Urothelium cell line (cell line): ENCODE measurements at regions not wholly inside any gene's neighbourhood (a gene's known extent, or its start where the extent isn't known, plus 50 kb on each side); places are given as distances from the start of the nearest gene placed in this dataset.

Source experiments
- DNase-seq: peaks from one replicate; pipeline ENCODE4 v3.0.0; 2011; ENCODE audit warnings: low spot score, mixed read lengths
- FAIRE-seq: peaks from 2 replicates; lab custom pipeline; 2011; peaks lifted over from hg19 to GRCh38; lab: Jason Lieb, UNC

DNA sequence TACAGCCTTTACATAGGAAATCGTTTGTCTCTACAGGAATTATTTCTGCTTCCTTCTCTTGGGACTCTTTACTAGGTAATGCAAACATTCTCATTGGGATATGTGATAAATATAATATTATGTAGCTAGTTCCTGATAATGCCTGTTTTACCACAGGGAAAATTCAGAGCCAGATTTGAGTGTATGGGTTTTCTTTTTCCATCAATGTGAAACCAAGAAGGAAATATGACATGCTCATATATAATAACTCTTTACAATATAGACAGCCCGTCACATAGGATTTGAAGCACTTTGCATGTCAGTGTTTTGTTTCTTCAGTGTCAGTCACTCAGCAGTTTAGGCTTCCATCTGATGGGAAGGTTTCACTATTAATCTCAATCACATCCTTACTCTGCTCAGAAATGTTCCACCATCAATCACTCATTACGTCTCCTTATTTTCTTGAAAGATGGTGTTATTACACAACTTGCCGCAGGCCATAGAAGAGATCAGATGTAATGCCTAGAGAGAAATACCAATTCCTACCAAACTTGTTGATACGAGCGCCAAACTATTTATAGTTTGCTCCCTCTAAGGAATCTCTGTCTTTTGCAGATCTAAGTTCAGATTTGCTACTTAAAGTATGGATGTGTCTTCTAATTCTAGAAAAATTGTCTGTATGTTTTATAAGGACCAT lies 314.8 kb downstream of the DIPK2A start:
- DNase-seq (no peak), FAIRE-seq (no peak)

DNA sequence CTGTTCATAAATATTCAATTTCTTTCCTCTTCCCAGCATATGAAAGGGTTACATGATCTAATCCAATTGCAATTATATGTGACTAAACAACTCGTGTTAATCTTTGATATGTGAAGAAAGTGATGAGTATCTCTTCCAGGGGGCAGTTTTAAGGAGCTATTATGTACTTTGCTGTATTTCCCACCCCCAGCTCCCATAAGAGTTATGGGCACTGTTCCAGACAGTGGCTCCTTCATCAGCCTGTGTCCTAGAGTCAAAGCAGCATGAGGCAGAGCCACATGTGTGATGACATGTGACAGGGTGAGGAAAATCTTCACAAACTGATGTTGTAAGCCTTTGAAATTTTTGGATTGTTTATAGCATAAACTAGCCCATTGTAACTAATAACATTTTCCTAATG lies 315.4 kb downstream of the DIPK2A start:
- FAIRE-seq = no peak

DNA sequence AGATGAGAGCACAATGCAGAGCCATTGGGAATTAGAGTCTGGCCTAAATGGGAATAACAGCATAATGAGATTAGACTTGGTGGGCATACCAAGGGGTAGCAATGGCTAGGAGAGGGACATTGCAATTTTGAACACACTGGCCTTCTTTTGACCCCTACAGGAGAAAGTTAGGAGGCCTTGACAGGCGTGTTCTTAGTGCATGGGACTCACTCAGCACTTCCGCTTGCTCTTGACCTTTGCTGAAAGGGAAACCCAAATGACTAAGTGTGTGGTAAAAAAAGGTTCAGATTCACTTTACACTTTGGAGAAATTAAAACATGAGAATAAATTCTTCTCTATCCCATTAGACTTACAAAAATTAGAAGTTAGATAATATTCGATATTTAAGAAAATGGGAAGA lies 317.4 kb downstream of the DIPK2A start:
- DNase-seq (no peak), FAIRE-seq (no peak)

More for the DNA sequence above, 315.4 kb downstream of the DIPK2A start:
- DNase-seq = no peak

DNA sequence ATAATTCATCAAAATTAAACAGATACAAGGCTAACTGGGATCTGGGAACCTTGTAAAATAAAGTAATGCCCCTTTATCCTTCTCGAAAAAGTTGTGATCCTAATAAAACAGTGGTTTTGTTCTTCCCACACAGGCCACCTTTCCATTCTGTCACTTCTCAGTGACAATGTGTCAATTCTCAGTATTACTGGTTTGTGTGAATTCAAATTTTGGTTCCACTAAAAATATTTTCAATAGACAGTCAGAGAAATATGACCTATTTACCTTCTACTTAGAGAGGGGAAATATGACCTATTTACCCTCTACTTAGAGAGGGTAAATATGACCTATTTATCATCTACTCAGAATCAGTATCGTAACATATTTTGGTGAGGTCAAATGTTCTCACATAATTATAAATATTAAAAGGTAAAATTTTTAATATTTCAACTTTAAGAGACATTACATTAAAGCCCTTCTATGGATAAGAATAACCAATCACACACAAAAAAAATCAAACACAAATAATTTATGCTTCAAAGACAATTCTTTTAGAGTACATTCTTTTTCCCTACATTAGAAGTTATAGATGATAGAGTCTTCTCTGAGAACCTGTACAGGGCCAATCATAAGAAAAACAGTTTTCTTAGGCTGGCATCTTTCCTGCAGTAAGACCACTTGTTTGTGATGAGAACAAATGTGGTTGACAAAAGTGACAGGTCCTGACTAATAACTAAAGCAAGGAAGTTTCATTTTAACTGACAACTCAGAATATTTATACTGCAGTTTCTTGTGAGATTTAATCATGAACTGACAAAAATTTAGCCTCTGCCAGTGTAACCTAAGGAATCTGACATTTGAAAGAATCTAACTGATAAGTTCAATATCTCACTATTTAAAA lies 323.3 kb downstream of the DIPK2A start:
- FAIRE-seq (no peak), DNase-seq (no peak)

DNA sequence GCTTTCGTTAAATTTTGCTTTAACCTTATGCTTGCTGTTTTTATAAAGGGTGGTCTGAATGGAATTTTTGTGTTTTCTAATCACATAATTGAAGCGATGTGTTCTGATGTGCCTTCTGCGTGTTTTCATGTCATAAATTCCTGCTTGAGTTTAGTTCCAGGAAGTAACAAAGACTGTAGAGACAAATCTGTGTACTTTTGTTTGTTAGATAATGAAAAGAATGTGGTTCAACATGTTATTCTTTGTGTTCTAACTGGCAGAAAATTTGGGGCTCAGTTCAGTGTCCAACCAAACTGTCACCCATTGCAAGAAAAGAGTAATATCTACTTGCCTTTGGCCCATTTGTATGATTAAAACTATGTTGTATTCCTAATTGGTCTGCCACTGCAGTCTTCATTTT lies 324.0 kb downstream of the DIPK2A start:
- DNase-seq (no peak), FAIRE-seq (no peak)

DNA sequence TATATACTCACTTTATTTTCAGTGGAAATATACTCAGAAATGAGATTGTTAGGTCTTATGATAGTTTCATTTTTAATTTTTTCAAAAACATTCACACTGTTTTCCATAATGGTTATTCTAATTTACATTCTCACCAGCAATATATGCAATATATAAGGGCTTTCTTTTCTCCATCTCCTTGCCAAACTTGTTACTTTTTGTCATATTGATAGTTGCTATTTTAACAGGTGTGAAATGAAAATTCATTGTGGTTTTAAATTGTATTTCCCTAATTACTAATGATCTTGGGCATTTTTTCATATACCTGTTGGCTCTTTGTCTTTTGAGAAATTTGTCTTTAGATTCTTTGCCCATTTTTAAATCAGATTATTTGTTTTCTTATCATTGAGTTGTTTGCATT lies 325.2 kb downstream of the DIPK2A start:
- no peak for FAIRE-seq

DNA sequence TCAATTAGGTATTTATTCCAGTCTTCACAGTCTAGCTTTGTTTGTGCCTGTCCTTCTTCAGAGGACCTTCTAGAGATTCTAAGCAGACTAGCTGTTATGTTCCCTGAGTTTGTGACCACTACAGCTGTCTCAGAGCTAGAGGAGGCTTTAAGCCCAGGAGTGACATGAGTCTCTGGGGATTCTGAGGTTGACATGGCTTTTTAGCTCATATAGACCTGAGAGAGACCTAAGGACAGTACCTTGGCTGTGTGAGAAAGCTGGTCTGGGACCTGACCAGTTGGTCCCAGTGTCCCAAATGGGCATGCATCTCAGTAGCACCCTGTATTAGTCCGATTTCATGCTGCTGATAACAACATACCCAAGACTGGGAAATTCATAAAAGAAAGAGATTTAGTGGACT lies 330.2 kb downstream of the DIPK2A start:
- FAIRE-seq (no peak), DNase-seq (no peak)

More for the DNA sequence above, 325.2 kb downstream of the DIPK2A start:
- no peak for DNase-seq

DNA sequence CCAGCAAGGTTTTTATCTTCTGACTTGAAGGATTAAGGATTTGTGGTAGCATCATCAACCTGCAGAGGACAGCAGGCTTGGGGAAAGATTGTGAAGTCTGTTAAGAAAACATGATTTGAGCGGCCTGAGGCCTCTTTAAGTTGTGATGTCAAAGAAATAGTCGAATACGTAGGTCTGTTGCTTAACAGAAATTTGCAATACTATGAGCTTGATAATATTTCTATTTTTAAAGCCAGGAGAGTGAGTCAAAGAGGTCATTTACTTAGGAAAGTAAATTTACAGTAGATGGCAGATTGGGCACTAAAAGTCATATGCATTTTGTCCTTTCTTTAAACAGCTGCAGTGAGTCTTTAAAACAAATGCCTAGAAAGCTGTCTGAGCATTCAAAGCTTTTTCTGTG lies 336.3 kb downstream of the DIPK2A start:
- no peak for FAIRE-seq
- DNase-seq = no peak

DNA sequence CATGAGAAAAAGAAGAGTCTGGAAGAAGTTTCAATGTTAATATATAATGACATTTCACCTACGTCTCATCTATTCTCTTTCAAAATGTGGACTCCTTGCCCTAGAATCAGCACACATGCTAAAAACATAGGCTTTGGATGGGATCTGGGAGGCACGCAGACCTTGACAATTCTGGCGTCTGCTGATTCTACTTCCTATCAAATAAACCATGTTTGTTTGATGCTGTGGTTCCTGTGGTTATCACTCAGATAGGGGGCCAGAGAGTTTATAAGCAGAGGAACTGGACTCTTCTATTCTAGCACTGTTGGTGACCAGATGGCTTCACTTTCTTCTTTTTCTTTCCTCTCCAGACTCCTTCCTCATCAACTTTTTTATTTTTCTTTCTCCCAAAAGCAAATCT lies 336.8 kb downstream of the DIPK2A start:
- no peak for FAIRE-seq
- no peak for DNase-seq

DNA sequence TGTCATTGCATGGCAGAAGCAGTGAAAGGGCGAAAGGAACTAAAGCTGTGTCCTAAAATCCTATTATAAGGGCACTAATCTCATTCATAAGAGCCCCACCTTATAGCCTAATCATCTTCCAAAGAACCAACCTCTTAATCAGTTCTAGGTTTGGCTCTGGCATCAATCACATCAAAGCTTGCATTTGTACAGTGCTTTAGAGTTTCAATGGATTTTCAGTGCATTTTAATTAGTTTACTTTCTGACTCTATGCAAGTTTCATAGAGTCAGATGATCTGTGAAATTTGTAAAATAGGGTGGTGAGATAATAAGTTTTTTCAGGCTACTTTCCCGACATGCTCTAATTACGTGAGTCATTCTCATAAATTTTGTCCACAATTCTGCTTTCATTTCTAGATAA lies 341.1 kb downstream of the DIPK2A start:
- FAIRE-seq (no peak), DNase-seq (no peak)

DNA sequence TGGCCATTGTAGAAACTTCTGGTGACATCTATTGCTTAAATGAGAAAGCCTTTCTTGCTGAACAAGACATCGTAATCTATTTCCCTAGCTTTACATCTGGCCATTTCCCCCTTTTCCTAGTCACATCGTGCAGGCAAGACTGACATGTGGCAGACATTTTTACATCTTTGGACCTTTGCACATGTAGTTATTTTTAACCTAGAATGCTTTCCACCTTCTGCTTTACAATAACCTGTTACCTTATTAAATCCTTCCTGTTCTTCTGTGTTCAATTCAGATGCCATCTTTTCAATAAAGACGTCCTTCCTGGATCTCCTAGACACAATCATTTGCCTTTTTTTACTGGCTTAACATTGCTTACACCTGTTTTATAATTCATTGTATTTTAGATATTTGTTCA lies 343.3 kb downstream of the DIPK2A start:
- DNase-seq (no peak), FAIRE-seq (no peak)

DNA sequence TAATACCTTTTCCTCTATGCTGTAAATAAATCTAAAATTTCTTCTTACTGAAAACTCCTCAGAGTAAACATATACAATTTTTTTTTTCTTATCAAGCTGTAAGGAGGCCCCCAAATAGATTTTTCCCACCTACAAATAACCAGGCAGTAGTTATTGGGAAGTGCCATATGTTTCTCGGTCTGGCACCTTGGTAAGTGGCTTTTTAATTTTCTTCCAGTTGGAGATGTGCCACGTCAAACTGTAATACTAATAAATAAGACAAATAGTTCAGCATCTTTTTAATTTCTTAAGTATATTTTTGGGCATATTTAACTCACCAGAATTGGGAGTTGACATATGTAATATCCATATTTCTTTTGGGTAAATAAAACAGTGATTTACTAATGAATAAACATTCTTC lies 346.3 kb downstream of the DIPK2A start:
- FAIRE-seq (no peak), DNase-seq (no peak)

DNA sequence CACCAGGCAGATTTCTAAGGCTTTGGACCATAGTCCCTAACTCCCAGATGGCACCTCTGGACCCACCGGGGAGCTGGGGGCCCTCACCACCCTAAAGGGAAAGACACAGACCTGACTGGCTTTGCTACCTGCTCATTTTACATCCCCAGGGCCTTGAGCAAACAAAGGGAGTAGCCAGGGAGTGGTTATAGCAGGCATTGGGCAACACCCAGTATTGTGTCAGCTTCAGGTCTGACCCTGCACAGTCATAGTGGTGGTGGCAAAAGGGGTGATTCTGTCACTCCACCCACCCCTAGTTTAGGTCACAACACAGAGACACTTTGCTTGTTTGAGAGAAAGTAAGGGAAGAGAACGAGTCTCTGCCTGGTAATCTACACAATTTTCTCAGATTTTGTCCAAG lies 352.5 kb downstream of the DIPK2A start:
- DNase-seq = no peak
- FAIRE-seq = no peak

DNA sequence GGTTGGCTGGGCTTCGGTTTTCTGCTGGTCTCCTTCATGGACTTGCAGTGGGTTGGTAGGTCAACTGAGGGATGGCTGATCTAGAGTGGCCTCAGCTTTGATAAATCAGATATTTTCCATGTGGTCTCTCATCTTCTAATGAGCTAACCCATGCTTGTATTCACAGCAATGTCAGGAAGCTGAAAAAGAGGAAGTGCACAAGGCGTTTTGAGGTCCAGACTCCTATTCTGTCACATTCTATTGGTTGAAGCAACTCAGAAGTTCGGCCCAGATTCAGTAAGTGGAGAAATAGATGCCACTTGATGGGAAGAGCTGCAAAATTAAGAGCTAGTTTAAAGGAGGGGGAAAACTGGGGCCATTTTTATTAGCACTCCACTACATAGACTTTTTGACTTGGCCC lies 361.2 kb downstream of the DIPK2A start:
- FAIRE-seq (no peak), DNase-seq (no peak)

DNA sequence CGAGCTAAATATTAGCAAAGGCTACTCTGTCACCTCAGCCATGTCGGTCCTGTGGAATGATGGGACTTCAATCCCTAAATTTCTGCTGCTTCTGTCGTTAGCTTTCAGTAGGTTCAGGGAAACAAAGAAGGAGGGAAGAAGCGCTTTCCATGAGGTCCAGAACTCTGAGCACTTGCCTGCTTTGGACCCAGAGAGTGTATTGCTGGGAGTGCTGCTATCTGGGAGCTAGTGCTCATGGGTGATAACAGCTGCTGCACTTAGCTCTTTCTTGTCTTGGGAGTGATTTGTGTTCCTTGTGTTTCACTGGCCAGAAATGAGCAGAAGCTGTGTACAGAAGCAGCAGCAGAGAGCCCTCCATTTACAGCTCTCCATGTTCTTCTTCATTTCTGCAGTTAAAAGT lies 369.8 kb downstream of the DIPK2A start:
- DNase-seq (no peak), FAIRE-seq (no peak)

DNA sequence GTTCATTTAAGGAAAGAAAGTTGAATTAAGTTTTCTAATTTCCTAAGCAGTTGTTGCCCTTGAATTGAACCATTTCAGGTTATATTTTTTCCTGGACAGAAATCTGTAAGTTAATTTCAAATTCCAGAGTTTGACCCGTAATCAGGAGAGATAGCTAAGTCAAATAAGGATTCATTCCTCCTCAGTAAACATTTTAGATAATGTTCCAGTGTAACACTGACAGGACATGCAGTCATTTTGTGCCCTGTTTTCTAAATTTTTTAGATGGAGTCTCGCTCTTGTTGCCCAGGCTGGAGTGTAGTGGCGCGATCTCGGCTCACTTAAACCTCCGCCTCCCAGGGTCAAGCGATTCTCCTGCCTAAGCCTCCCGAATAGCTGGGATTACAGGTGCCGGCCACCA lies 371.7 kb downstream of the DIPK2A start:
- no peak for DNase-seq

DNA sequence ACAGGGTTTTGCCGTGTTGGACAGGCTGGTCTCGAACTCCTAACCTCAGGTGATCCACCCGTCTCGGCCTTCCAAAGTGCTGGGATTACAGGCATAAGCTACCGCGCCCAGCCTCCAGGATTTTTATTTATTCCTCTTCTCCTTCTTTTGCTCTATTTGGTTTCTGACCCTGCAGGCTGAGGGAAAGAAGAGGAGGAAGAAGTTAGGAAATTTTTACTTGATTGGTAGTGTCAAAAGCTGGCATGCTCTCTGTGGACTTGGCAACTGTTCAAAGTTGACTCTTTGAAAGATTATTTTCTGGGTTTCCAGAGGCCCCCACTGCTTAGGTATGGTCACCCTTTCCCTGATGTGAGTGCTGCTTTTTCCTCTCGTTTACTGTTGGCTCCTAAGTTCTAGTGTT lies 372.2 kb downstream of the DIPK2A start:
- FAIRE-seq (no peak), DNase-seq (no peak)

More for the DNA sequence above, 371.7 kb downstream of the DIPK2A start:
- FAIRE-seq = no peak

DNA sequence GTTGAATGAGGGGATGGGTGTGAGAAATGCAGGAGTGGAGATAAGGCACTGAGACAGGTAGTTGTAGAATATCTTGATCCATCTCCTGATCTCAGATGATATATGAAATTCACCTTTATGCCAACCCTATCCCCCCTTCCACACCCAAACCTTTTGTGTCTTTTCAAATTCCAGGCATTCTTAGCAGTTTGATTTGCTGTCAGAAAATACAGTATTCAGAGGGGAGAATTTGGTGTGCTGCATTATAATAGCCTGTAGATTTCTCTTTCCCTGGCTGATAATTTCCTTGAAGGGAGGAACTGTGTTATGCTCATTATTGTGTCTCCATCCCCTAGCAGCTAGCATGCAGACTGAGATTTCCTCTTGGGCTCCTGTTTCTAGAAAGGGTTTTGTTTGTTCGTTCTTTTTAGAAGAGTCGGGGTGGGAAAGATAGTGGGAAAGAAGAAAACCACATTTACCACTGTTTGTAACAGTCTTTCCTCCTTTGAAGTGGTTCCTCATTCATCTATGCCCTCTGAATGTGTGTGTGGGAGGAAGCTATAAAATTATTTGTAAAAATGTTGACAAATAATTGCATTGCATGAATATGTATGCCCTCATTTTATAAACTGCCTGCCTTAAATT lies 373.4 kb downstream of the DIPK2A start:
- FAIRE-seq = no peak
- DNase-seq = no peak

DNA sequence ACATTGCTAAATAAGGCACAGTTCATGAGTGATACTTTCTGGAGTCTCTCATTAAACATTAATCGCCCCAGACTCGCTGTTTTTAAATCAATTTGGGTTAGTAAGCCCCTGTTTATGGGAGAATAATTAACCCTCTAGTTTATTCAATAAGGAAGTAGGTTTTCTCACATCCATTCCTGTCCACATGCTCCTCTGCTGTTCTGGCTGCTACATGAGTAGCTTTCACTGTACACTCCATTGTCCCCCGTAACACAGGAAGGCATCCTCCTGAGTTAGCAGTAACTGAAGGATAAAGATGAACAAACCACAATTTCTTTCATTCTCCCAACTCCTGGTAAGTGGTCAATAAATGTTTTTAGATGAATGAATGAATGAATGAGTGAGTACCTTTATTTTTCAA lies 378.5 kb downstream of the DIPK2A start:
- FAIRE-seq (no peak), DNase-seq (no peak)

DNA sequence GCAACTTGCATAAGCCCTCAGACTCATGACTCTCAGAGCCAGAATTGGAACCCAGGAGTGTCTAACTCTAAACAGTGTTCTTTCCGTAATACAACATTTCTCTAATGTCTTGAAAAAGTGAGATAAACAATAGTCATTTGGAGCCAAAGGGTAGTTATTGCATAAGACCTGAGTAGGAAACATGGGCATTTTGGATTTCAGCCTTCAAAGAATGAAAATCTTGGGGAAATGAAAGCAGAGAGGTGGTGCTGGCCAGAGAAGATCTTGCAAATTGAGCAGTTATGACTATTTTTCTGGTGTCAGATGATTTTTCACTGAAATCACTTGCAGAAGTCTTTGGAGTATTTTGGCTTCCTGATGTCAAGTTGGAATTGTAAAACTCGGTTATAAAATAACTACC lies 379.4 kb downstream of the DIPK2A start:
- DNase-seq = no peak

DNA sequence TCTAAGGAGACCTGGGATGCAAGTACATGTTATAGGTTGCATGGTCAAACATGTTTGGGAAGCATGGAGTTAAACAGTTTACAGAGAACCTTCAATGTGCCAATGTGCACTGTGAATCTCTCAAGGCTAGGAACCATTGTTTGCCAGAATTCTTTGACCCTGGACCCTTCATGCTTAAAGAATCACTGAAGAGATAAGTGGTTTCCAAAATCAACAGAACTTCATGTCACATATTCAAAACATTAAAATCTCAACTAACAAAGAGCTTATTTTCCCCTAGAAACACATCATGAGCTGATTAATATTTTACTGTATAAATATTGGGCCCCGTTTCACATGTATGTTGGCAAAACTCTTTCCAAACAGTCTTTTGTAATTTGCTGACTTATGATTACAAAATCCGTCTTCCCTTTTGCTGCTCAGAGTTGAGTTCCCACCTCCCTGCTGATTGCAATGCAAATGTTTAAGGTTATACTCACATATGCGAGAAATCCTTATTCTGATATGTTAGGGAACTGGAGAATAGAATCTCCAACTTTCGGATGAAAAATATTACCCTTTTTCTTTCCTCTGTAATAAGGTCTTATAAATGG lies 380.2 kb downstream of the DIPK2A start:
- FAIRE-seq (no peak), DNase-seq (no peak)

More for the DNA sequence above, 379.4 kb downstream of the DIPK2A start:
- FAIRE-seq = no peak
